ENCODE measurements at regions not wholly inside any gene's neighbourhood (a gene's known extent, or its start where the extent isn't known, plus 50 kb on each side); places are given as distances from the start of the nearest gene placed in this dataset.

DNA sequence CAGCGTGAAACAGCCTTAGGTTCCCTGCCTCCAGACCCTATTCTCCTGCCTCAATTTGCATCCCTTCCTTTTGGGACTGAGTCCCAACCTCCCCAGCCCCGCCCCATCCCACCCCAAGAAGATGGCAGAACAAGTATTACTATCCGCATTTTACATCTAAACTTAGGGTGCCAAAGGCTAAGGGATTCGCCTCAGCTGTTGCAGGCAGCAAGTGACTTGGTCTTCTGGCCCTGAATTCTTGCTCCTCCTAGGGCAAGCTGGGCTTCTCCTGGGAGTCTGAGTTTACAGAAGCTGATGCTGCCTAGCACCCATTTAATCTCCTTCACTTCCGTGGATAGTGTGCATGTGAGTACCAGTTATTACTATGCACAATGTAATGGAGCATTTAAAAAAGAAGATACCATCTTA, 161.3 kb upstream of the NR5A2 start:
- no peaks in the 10 kb centered on the region for H3K79me2 ChIP-seq (ENCODE audit: insufficient read depth, low read length)
- no peak overlapping the region for H3K27ac ChIP-seq (ENCODE audit: low read depth, low read length)
- no peak overlapping the region for H2AFZ ChIP-seq (ENCODE audit: low read depth, low read length, severe bottlenecking)
- no peaks in the 10 kb centered on the region for H4K20me1 ChIP-seq (ENCODE audit: low read depth, low read length)
- H3K9me2 ChIP-seq (replicated peaks; ENCODE audit: insufficient read depth, low read length): no peaks in the 10 kb centered on the region
- H3F3A ChIP-seq (ENCODE audit: insufficient read depth): no peaks in the 10 kb centered on the region
- H3K9ac ChIP-seq (ENCODE audit: low read length): no peak overlapping the region
- no peaks in the 10 kb centered on the region for H3K27me3 ChIP-seq (ENCODE audit: low read length)
- no peak overlapping the region for H3K4me3 ChIP-seq (ENCODE audit: insufficient read depth, low read length, poor library complexity, severe bottlenecking)
- H3K36me3 ChIP-seq (ENCODE audit: low read length): no peaks in the 10 kb centered on the region
- no peak overlapping the region for H3K4me2 ChIP-seq (ENCODE audit: low read depth, low read length, poor library complexity, severe bottlenecking)
- TF ChIP-seq, protein P1, sequence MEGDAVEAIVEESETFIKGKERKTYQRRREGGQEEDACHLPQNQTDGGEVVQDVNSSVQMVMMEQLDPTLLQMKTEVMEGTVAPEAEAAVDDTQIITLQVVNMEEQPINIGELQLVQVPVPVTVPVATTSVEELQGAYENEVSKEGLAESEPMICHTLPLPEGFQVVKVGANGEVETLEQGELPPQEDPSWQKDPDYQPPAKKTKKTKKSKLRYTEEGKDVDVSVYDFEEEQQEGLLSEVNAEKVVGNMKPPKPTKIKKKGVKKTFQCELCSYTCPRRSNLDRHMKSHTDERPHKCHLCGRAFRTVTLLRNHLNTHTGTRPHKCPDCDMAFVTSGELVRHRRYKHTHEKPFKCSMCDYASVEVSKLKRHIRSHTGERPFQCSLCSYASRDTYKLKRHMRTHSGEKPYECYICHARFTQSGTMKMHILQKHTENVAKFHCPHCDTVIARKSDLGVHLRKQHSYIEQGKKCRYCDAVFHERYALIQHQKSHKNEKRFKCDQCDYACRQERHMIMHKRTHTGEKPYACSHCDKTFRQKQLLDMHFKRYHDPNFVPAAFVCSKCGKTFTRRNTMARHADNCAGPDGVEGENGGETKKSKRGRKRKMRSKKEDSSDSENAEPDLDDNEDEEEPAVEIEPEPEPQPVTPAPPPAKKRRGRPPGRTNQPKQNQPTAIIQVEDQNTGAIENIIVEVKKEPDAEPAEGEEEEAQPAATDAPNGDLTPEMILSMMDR (IDR thresholded peaks at IDR 0.05; ENCODE audit: insufficient read depth, low read length, poor library complexity, severe bottlenecking): no peak
- TF ChIP-seq EZH2phosphoT487 (conservative IDR thresholded peaks at IDR 0.05; ENCODE audit: low read length): no peak
- H3K9me3 ChIP-seq (ENCODE audit: insufficient read depth, low read length): no peaks in the 10 kb centered on the region

DNA sequence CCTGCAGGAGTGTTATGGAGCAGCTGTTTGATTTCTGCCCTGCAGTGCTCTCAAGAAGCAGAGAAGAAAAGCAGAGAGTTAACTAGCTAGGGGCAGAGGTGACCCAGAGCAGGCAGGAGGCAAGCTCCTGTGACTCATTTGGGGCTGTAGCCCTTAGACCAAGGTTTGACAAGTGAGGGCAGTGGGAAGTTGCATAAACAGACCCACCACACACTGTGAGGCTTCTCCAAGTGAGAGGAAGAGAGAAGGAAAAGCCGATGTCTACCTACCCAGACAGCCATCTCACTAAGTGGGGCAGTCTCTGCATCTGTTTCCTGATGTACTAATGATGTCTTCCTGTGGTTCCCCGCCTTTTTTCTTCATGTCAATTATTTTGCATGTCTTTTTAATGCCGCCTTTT, 159.9 kb upstream of the NR5A2 start:
- Histone ChIP-seq H3K4me2 (ENCODE audit: low read depth, low read length, poor library complexity, severe bottlenecking) (no peak overlapping the region), H3K4me3 (ENCODE audit: insufficient read depth, low read length, poor library complexity, severe bottlenecking) (no peak overlapping the region), H3K9ac (ENCODE audit: low read length) (no peak overlapping the region), H3K9me3 (ENCODE audit: insufficient read depth, low read length) (no peaks in the 10 kb centered on the region), H3K79me2 (ENCODE audit: insufficient read depth, low read length) (no peaks in the 10 kb centered on the region), H3F3A (ENCODE audit: insufficient read depth) (no peaks in the 10 kb centered on the region), H3K27ac (ENCODE audit: low read depth, low read length) (no peak overlapping the region), H3K9me2 (replicated peaks; ENCODE audit: insufficient read depth, low read length) (no peaks in the 10 kb centered on the region), H3K36me3 (ENCODE audit: low read length) (no peaks in the 10 kb centered on the region), H4K20me1 (ENCODE audit: low read depth, low read length) (no peaks in the 10 kb centered on the region), H3K27me3 (ENCODE audit: low read length) (no peaks in the 10 kb centered on the region), H2AFZ (ENCODE audit: low read depth, low read length, severe bottlenecking) (no peak overlapping the region)
- TF ChIP-seq, protein P1 (IDR thresholded peaks at IDR 0.05; ENCODE audit: insufficient read depth, low read length, poor library complexity, severe bottlenecking): no peak
- no peak for TF ChIP-seq EZH2phosphoT487 (conservative IDR thresholded peaks at IDR 0.05; ENCODE audit: low read length)

DNA sequence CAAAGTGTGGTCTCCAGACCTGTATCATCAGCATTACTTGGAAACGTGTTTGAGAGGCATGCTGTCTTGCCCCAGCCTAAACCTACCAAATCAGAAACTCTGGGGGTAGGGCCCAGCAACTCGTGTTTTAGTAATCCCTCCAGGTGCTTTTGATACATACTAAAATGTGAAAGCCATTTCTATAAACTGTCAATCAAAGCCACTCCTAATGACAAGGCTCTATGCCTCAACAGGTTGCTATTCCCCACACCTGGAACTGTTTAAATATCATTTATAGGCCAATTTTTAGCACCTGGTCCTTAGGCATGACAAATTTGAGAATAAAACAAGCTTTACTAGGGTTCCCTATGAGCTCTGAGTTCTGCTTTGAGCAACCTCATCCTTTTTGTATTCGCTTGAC, 158.7 kb upstream of the NR5A2 start:
- Histone ChIP-seq H3K27ac (ENCODE audit: low read depth, low read length) (no peak overlapping the region), H3K9me3 (ENCODE audit: insufficient read depth, low read length) (no peaks in the 10 kb centered on the region), H3K9me2 (replicated peaks; ENCODE audit: insufficient read depth, low read length) (no peaks in the 10 kb centered on the region), H3F3A (ENCODE audit: insufficient read depth) (no peaks in the 10 kb centered on the region), H3K4me3 (ENCODE audit: insufficient read depth, low read length, poor library complexity, severe bottlenecking) (no peak overlapping the region), H3K9ac (ENCODE audit: low read length) (no peak overlapping the region), H3K4me2 (ENCODE audit: low read depth, low read length, poor library complexity, severe bottlenecking) (no peak overlapping the region), H2AFZ (ENCODE audit: low read depth, low read length, severe bottlenecking) (no peak overlapping the region), H3K27me3 (ENCODE audit: low read length) (no peaks in the 10 kb centered on the region), H3K79me2 (ENCODE audit: insufficient read depth, low read length) (no peaks in the 10 kb centered on the region), H3K36me3 (ENCODE audit: low read length) (no peaks in the 10 kb centered on the region), H4K20me1 (ENCODE audit: low read depth, low read length) (no peaks in the 10 kb centered on the region)
- no peak for TF ChIP-seq EZH2phosphoT487 (conservative IDR thresholded peaks at IDR 0.05; ENCODE audit: low read length)
- TF ChIP-seq, protein P1 (IDR thresholded peaks at IDR 0.05; ENCODE audit: insufficient read depth, low read length, poor library complexity, severe bottlenecking): no peak
